ENCODE measurements at regions not wholly inside any gene's neighbourhood (a gene's known extent, or its start where the extent isn't known, plus 50 kb on each side); places are given as distances from the start of the nearest gene placed in this dataset.

GRCh38 chr6:132868057-132868456, 53.7 kb downstream of the RPS12 start:
- no peak overlapping the region for H3K4me3 ChIP-seq (ENCODE audit: low read length)
- no CpG with 5 or more reads among the region's 1 CpG for WGBS (ENCODE audit: insufficient coverage)
- DNase-seq, result no peak
- no peaks in the 10 kb centered on the region for H3K27me3 ChIP-seq (ENCODE audit: control insufficient read depth, insufficient read depth, low read length)
- H3K36me3 ChIP-seq (ENCODE audit: control insufficient read depth, insufficient read depth, low read length), result no peaks in the 10 kb centered on the region
- H3K4me1 ChIP-seq (ENCODE audit: control insufficient read depth, insufficient read depth, low read length), result no peaks in the 10 kb centered on the region
- H3K9me3 ChIP-seq (replicated peaks; ENCODE audit: control insufficient read depth, low read depth, low read length), result no peaks in the 10 kb centered on the region
- H3K27ac ChIP-seq (ENCODE audit: low read length), result no peak overlapping the region

DNA sequence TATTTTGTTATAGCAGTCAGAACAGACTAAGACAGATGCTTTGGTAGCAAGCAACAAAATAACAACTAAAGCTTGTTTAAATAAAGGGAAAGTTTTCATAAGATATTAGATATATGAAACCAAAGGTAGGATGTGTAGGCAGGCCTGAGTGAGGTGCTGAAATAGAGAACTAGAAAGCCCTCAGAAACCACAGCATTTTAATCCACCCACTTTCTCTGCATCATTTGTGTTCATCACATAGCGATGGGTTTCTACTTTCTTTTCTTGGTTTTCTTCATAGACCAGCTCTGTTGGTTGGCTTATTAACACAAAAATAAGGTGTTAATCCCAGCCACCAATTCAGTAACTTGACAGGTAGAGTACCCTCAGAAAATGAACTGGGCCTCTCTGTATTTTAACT, 58.6 kb downstream of the RPS12 start:
- Histone ChIP-seq H3K27me3 (ENCODE audit: control insufficient read depth, insufficient read depth, low read length) (no peaks in the 10 kb centered on the region), H3K27ac (ENCODE audit: low read length) (no peak overlapping the region), H3K36me3 (ENCODE audit: control insufficient read depth, insufficient read depth, low read length) (no peaks in the 10 kb centered on the region), H3K9me3 (replicated peaks; ENCODE audit: control insufficient read depth, low read depth, low read length) (peaks cover 7% of the 10 kb centered on the region), H3K4me1 (ENCODE audit: control insufficient read depth, insufficient read depth, low read length) (no peaks in the 10 kb centered on the region), H3K4me3 (ENCODE audit: low read length) (no peak overlapping the region)
- no peak for DNase-seq
- no CpG with 5 or more reads among the region's 1 CpG for WGBS (ENCODE audit: insufficient coverage)

- H3K27ac ChIP-seq (ENCODE audit: low read length), result no peak overlapping the region
- WGBS (ENCODE audit: insufficient coverage), result 67% methylated on average over 1 of the region's 2 CpGs
Measured at GRCh38 chr6:132877003-132877402, 62.6 kb downstream of the RPS12 start.

GRCh38 chr6:132887204-132887603, 72.8 kb downstream of the RPS12 start:
- H3K4me3 ChIP-seq (ENCODE audit: low read length), result no peak overlapping the region
- H3K36me3 ChIP-seq (ENCODE audit: control insufficient read depth, insufficient read depth, low read length), result no peaks in the 10 kb centered on the region
- H3K27ac ChIP-seq (ENCODE audit: low read length), result no peak overlapping the region
- DNase-seq, result no peak
- no peaks in the 10 kb centered on the region for H3K27me3 ChIP-seq (ENCODE audit: control insufficient read depth, insufficient read depth, low read length)
- H3K4me1 ChIP-seq (ENCODE audit: control insufficient read depth, insufficient read depth, low read length), result no peaks in the 10 kb centered on the region
- no CpG with 5 or more reads among the region's 1 CpG for WGBS (ENCODE audit: insufficient coverage)
- peaks cover 2% of the 10 kb centered on the region for H3K9me3 ChIP-seq (replicated peaks; ENCODE audit: control insufficient read depth, low read depth, low read length)

More at GRCh38 chr6:132877003-132877402, 62.6 kb downstream of the RPS12 start:
- no peak overlapping the region for H3K4me3 ChIP-seq (ENCODE audit: low read length)
- DNase-seq, result no peak
- H3K36me3 ChIP-seq (ENCODE audit: control insufficient read depth, insufficient read depth, low read length), result no peaks in the 10 kb centered on the region
- H3K4me1 ChIP-seq (ENCODE audit: control insufficient read depth, insufficient read depth, low read length), result no peaks in the 10 kb centered on the region
- no peaks in the 10 kb centered on the region for H3K27me3 ChIP-seq (ENCODE audit: control insufficient read depth, insufficient read depth, low read length)
- H3K9me3 ChIP-seq (replicated peaks; ENCODE audit: control insufficient read depth, low read depth, low read length), result peaks cover 7% of the 10 kb centered on the region

DNA sequence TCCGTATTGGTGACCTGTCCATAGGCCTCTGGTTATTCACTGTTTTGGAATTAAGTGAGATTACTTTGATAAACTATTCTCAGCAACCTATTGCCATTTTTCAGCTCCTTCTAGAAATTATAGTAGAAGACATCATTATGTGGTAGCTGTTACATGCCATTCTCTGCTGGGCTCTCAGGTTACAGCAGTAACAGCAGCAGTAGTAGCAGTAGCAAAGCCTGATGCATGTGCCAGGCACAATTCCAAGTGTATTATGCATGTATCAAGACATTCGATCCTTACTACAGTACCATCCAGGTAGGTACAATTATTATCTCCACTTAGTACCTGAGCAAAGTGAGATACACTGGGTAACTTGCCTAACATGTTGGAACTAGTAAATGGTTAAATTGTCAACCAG, 74.3 kb downstream of the RPS12 start:
- no peak for DNase-seq
- H3K27ac ChIP-seq (ENCODE audit: low read length), result no peak overlapping the region
- no peaks in the 10 kb centered on the region for H3K4me1 ChIP-seq (ENCODE audit: control insufficient read depth, insufficient read depth, low read length)
- no CpG with 5 or more reads among the region's 2 CpGs for WGBS (ENCODE audit: insufficient coverage)
- no peaks in the 10 kb centered on the region for H3K27me3 ChIP-seq (ENCODE audit: control insufficient read depth, insufficient read depth, low read length)
- H3K4me3 ChIP-seq (ENCODE audit: low read length), result no peak overlapping the region
- peaks cover 2% of the 10 kb centered on the region for H3K9me3 ChIP-seq (replicated peaks; ENCODE audit: control insufficient read depth, low read depth, low read length)
- H3K36me3 ChIP-seq (ENCODE audit: control insufficient read depth, insufficient read depth, low read length), result no peaks in the 10 kb centered on the region

GRCh38 chr6:132892929-132893771, 78.8 kb downstream of the RPS12 start:
- no peak overlapping the region for H3K4me3 ChIP-seq (ENCODE audit: low read length)
- H3K27ac ChIP-seq (ENCODE audit: low read length), result no peak overlapping the region
- no peaks in the 10 kb centered on the region for H3K4me1 ChIP-seq (ENCODE audit: control insufficient read depth, insufficient read depth, low read length)
- no peak for DNase-seq
- H3K27me3 ChIP-seq (ENCODE audit: control insufficient read depth, insufficient read depth, low read length), result no peaks in the 10 kb centered on the region
- no peaks in the 10 kb centered on the region for H3K36me3 ChIP-seq (ENCODE audit: control insufficient read depth, insufficient read depth, low read length)
- no CpG with 5 or more reads among the region's 5 CpGs for WGBS (ENCODE audit: insufficient coverage)
- peaks cover 2% of the 10 kb centered on the region for H3K9me3 ChIP-seq (replicated peaks; ENCODE audit: control insufficient read depth, low read depth, low read length)

DNA sequence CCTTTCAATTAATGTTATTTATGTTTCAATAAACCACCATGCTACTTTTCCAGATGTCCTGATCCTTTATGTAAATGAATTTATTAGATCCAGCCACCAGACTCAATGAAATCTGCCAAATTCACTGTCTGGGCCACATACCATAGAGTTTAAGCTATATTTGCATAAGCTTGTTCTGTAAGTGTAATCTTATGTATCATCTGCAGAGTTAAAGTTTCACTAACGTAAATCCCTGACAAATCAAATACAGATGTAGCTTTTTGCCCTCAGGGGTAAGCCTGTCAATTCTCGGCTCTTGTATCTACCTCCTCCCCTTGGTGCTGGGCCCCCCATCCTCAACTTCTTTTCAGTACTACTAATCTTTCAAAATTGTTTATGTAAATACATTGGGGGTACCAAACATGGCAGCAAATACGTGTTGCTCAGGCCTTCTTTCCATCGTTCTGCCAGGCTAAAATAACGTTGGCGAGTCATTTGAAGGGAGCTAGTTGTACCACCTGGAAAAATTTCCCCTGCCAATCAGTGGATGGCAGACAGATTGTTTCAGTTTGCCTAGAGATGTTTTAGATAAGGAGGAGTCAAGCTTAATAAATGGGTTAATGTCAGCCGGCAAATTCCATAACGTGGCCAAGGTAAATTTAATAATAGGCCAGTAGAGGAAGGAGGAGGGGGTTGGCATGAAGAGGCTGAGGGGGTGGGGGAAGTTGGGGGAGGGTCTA, 79.6 kb downstream of the RPS12 start:
- 50% methylated on average over 6 of the region's 8 CpGs for WGBS (ENCODE audit: insufficient coverage)
- H3K36me3 ChIP-seq (ENCODE audit: control insufficient read depth, insufficient read depth, low read length), result no peaks in the 10 kb centered on the region
- H3K9me3 ChIP-seq (replicated peaks; ENCODE audit: control insufficient read depth, low read depth, low read length), result no peaks in the 10 kb centered on the region
- no peak for DNase-seq
- no peaks in the 10 kb centered on the region for H3K27me3 ChIP-seq (ENCODE audit: control insufficient read depth, insufficient read depth, low read length)
- no peak overlapping the region for H3K4me3 ChIP-seq (ENCODE audit: low read length)
- no peak overlapping the region for H3K27ac ChIP-seq (ENCODE audit: low read length)
- no peaks in the 10 kb centered on the region for H3K4me1 ChIP-seq (ENCODE audit: control insufficient read depth, insufficient read depth, low read length)

- DNase-seq, result peak; percentile 16
- no peaks in the 10 kb centered on the region for H3K36me3 ChIP-seq (ENCODE audit: control insufficient read depth, insufficient read depth, low read length)
- H3K9me3 ChIP-seq (replicated peaks; ENCODE audit: control insufficient read depth, low read depth, low read length), result no peaks in the 10 kb centered on the region
- no peaks in the 10 kb centered on the region for H3K27me3 ChIP-seq (ENCODE audit: control insufficient read depth, insufficient read depth, low read length)
- no peaks in the 10 kb centered on the region for H3K4me1 ChIP-seq (ENCODE audit: control insufficient read depth, insufficient read depth, low read length)
- no CpG with 5 or more reads among the region's 4 CpGs for WGBS (ENCODE audit: insufficient coverage)
- H3K4me3 ChIP-seq (ENCODE audit: low read length), result no peak overlapping the region
- no peak overlapping the region for H3K27ac ChIP-seq (ENCODE audit: low read length)
Measured at GRCh38 chr6:132898376-132898775, 84.0 kb downstream of the RPS12 start.

DNA sequence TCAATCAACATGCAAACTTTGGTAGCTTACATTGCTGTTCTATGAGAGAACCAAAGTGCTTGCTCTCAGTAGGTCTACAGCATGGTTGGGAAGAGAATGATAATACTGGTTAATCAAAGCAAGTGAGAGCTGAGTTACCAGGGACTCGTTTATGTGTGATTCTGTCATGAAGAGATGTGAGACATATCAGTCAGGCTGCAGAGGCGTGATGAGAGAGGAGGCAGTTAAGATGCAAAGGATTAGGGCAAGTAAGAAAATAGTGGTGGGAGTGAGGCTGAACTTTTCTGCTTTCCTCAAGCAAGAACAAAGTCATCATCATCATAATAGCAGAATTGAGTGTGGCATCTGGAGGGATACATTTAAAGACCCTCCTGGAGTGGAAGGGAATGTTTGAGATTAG, 86.5 kb downstream of the RPS12 start:
- WGBS (ENCODE audit: insufficient coverage), result 70% methylated on average over 1 of the region's 2 CpGs
- H3K36me3 ChIP-seq (ENCODE audit: control insufficient read depth, insufficient read depth, low read length), result no peaks in the 10 kb centered on the region
- no peak overlapping the region for H3K27ac ChIP-seq (ENCODE audit: low read length)
- H3K4me1 ChIP-seq (ENCODE audit: control insufficient read depth, insufficient read depth, low read length), result no peaks in the 10 kb centered on the region
- H3K4me3 ChIP-seq (ENCODE audit: low read length), result no peak overlapping the region
- H3K9me3 ChIP-seq (replicated peaks; ENCODE audit: control insufficient read depth, low read depth, low read length), result no peaks in the 10 kb centered on the region
- DNase-seq, result no peak
- H3K27me3 ChIP-seq (ENCODE audit: control insufficient read depth, insufficient read depth, low read length), result no peaks in the 10 kb centered on the region

GRCh38 chr6:132902901-132903300, 88.5 kb downstream of the RPS12 start:
- DNase-seq, result peak; percentile 72
- H3K4me1 ChIP-seq (ENCODE audit: control insufficient read depth, insufficient read depth, low read length), result no peaks in the 10 kb centered on the region
- H3K27me3 ChIP-seq (ENCODE audit: control insufficient read depth, insufficient read depth, low read length), result no peaks in the 10 kb centered on the region
- no peak overlapping the region for H3K4me3 ChIP-seq (ENCODE audit: low read length)
- no CpG with 5 or more reads among the region's 6 CpGs for WGBS (ENCODE audit: insufficient coverage)
- no peaks in the 10 kb centered on the region for H3K9me3 ChIP-seq (replicated peaks; ENCODE audit: control insufficient read depth, low read depth, low read length)
- no peaks in the 10 kb centered on the region for H3K36me3 ChIP-seq (ENCODE audit: control insufficient read depth, insufficient read depth, low read length)
- H3K27ac ChIP-seq (ENCODE audit: low read length), result no peak overlapping the region
